IMR-90 (cell line): ENCODE measurements at regions not wholly inside any gene's neighbourhood (a gene's known extent, or its start where the extent isn't known, plus 50 kb on each side); places are given as distances from the start of the nearest gene placed in this dataset.

Experiments
- CTCF ChIP-seq: conservative IDR thresholded peaks from 2 replicates; pipeline ENCODE4 v1.5.1; 2012; ENCODE audit warnings: mild to moderate bottlenecking, low read depth, low read length, improper control_type of control experiment
- MXI1 ChIP-seq: IDR thresholded peaks from 2 replicates; pipeline ENCODE4 v1.6.1; 2012; ENCODE audit warnings: low read depth, mild to moderate bottlenecking, low read length, moderate library complexity, borderline replicate concordance
- POLR2A ChIP-seq: IDR thresholded peaks from 2 replicates; pipeline ENCODE4 v1.6.1; 2012; ENCODE audit warnings: mild to moderate bottlenecking, low read depth, low read length
- RAD21 ChIP-seq: IDR thresholded peaks from 2 replicates; pipeline ENCODE4 v1.6.1; 2012; ENCODE audit warnings: low read length, improper control_type of control experiment
- RCOR1 ChIP-seq: IDR thresholded peaks from 2 replicates; pipeline ENCODE4 v1.6.1; 2012; ENCODE audit warnings: mild to moderate bottlenecking, low read length, improper control_type of control experiment; ENCODE audit not compliant: insufficient replicate concordance
- RFX5 ChIP-seq: IDR thresholded peaks from 2 replicates; pipeline ENCODE4 v1.8.0; 2012; ENCODE audit warnings: low read depth, mild to moderate bottlenecking, low read length, moderate library complexity

- TF ChIP-seq CTCF (no peak), POLR2A (no peak), RCOR1 (no peak), MXI1 (no peak), RAD21 (no peak), RFX5 (no peak)
Observed at GRCh38 chr3:106423321-106424225, 554.8 kb upstream of the CBLB start.
